ENCODE measurements at regions not wholly inside any gene's neighbourhood (a gene's known extent, or its start where the extent isn't known, plus 50 kb on each side); places are given as distances from the start of the nearest gene placed in this dataset.

GRCh38 chr6:105760746-105761145 is 325.4 kb upstream of the PRDM1 start:
- TF ChIP-seq EZH2 (IDR thresholded peaks at IDR 0.05; ENCODE audit: borderline replicate concordance, low read depth, low read length, severe bottlenecking): no peak
- TF ChIP-seq, protein P1, sequence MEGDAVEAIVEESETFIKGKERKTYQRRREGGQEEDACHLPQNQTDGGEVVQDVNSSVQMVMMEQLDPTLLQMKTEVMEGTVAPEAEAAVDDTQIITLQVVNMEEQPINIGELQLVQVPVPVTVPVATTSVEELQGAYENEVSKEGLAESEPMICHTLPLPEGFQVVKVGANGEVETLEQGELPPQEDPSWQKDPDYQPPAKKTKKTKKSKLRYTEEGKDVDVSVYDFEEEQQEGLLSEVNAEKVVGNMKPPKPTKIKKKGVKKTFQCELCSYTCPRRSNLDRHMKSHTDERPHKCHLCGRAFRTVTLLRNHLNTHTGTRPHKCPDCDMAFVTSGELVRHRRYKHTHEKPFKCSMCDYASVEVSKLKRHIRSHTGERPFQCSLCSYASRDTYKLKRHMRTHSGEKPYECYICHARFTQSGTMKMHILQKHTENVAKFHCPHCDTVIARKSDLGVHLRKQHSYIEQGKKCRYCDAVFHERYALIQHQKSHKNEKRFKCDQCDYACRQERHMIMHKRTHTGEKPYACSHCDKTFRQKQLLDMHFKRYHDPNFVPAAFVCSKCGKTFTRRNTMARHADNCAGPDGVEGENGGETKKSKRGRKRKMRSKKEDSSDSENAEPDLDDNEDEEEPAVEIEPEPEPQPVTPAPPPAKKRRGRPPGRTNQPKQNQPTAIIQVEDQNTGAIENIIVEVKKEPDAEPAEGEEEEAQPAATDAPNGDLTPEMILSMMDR (IDR thresholded peaks at IDR 0.05; ENCODE audit: extremely low read depth in 1 of 2, insufficient read depth in 1 of 2, low read depth in 1 of 2, low read length in 2 of 2): no peak
